ENCODE measurements at regions not wholly inside any gene's neighbourhood (a gene's known extent, or its start where the extent isn't known, plus 50 kb on each side); places are given as distances from the start of the nearest gene placed in this dataset.

DNA sequence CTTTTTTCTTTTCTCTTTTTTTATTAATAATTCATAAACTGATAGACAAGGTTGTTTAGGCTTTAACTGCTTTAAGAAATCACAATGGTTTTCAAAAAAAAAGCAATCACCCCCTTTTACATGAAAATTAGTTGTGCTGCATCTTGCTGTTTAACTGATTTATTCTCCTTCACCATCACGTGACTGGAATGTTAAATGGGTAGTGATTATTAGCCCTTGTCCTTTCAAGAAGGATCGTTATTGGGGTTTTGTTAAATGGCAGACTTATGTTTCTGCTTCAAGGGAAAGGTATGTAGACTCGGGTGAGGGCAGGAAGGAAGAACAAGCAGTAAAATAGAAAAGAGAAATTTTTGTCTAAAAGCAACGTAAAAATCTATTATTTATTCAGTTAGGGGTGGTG is 175.6 kb upstream of the TLE4 start:
- intact Hi-C loops (cut with DNase I; ENCODE audit: low total_unique reads), result no loop called here
- TF ChIP-seq, protein P1, sequence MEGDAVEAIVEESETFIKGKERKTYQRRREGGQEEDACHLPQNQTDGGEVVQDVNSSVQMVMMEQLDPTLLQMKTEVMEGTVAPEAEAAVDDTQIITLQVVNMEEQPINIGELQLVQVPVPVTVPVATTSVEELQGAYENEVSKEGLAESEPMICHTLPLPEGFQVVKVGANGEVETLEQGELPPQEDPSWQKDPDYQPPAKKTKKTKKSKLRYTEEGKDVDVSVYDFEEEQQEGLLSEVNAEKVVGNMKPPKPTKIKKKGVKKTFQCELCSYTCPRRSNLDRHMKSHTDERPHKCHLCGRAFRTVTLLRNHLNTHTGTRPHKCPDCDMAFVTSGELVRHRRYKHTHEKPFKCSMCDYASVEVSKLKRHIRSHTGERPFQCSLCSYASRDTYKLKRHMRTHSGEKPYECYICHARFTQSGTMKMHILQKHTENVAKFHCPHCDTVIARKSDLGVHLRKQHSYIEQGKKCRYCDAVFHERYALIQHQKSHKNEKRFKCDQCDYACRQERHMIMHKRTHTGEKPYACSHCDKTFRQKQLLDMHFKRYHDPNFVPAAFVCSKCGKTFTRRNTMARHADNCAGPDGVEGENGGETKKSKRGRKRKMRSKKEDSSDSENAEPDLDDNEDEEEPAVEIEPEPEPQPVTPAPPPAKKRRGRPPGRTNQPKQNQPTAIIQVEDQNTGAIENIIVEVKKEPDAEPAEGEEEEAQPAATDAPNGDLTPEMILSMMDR (IDR thresholded peaks at IDR 0.05), result no peak
- no peak for TF ChIP-seq POLR2A (IDR thresholded peaks at IDR 0.05)
- no peak overlapping the region for H3K4me3 ChIP-seq (ENCODE audit: low read depth, poor library complexity, severe bottlenecking)
- WGBS, 2 donors, result 55 to 64% methylated on average over 4 of the region's 4 CpGs
- no peak for DNase-seq (ENCODE audit: low spot score in 2 of 2)

DNA sequence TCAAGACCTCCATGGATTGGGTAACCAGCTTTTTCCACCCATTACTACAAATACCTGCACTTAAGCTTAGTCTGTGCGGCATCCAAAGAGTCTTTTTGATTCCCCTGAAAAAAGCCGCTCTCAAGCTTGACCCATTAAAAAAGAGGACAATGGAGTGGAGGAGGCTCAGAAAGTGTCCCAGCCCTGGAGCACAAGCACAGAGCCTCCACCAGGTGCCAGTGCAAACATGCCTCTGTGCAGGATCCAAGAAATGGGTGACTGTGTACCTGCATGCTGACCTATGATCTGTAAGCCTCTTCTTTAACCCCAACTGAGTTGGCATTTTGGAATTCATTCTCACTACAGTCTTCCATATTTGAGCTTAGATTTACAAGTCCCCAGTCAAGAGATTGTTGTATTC is 168.3 kb upstream of the TLE4 start:
- no peak for TF ChIP-seq POLR2A (IDR thresholded peaks at IDR 0.05)
- TF ChIP-seq, protein P1 (IDR thresholded peaks at IDR 0.05), result no peak
- intact Hi-C loops (cut with DNase I; ENCODE audit: low total_unique reads), result no loop called here
- no peak for DNase-seq (ENCODE audit: low spot score in 2 of 2)
- 89 to 100% methylated on average over 2 of the region's 2 CpGs for WGBS, 2 donors
- H3K4me3 ChIP-seq (ENCODE audit: low read depth, poor library complexity, severe bottlenecking), result no peak overlapping the region

DNA sequence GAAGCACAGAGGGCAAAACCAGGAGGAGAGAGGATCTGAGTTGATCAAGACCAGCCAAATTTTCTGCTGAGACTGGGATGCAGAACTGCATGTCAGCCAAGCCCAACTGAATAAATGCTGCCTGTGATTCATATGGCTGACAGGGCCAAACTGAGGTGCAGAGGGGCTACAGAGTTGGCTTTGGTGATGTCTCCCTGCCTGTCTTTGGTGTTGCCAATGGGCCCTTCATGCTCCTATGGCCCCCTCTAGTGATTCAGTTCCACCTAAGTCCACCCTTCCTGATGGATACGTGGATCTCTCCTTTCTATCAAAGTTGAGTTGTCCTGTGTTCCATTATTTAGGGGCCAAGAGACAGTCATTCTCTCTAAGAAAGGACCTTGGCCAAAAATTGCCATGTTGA is 163.6 kb upstream of the TLE4 start:
- no peak for DNase-seq (ENCODE audit: low spot score in 2 of 2)
- WGBS, 2 donors, result 73 to 87% methylated on average over 1 of the region's 1 CpG
- H3K4me3 ChIP-seq (ENCODE audit: low read depth, poor library complexity, severe bottlenecking), result no peak overlapping the region
- intact Hi-C loops (cut with DNase I; ENCODE audit: low total_unique reads), result no loop called here
- TF ChIP-seq, protein P1 (IDR thresholded peaks at IDR 0.05), result no peak
- no peak for TF ChIP-seq POLR2A (IDR thresholded peaks at IDR 0.05)

DNA sequence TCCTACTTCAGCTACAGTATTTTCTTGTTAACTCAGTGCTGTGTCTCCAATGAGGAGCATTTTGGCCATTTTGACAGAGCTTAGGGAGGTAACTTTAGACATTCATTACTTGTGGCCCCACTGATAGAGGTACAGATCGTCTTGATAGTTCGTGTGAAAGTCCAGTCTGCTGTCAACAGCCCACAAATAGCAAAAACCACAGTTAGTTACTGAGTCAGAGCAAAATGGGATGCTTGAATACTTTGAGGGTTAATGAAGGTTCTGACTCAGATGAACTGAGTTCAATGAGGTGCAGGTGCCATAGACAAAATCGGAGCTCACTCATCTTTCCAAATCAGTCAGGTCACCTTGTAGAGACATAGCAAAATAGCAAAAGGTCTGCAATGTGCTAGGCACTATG is 163.1 kb upstream of the TLE4 start:
- TF ChIP-seq, protein P1 (IDR thresholded peaks at IDR 0.05), result no peak
- no peak for TF ChIP-seq POLR2A (IDR thresholded peaks at IDR 0.05)
- no peak overlapping the region for H3K4me3 ChIP-seq (ENCODE audit: low read depth, poor library complexity, severe bottlenecking)
- 90 to 91% methylated on average over 3 of the region's 3 CpGs for WGBS, 2 donors
- DNase-seq (ENCODE audit: low spot score in 2 of 2), result no peak
- intact Hi-C loops (cut with DNase I; ENCODE audit: low total_unique reads), result no loop called here

DNA sequence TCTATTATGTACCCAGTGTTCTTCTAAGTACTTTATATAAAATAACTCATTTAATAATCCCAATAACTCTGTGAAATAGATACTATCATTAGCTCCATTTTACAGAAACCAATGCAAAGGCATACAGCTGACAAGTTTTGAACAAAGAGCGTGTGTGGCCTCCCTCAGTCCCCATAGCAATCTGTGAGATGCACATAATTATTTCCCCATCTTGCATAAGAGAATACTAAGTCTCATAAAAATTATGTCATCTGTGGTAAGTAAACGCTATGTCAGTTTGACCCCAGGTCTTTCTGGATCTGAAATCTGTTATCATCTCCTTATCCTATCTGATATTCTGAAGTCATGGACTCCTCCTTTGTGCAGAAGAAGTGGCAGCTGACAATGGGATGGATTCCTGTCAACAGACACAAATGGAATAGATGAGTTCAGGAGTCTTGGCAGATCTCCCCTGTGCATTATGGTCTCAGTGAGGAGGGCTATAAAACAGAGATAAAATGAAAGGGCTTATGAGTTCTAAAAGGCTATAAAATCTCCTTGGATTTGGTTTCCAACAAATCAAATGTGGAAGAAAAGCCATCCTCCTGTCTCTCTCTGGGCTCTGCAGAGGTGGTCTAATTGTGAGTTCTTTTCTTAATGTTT is 162.5 kb upstream of the TLE4 start:
- TF ChIP-seq POLR2A (IDR thresholded peaks at IDR 0.05), result no peak
- TF ChIP-seq, protein P1 (IDR thresholded peaks at IDR 0.05), result no peak
- no peak for DNase-seq (ENCODE audit: low spot score in 2 of 2)
- intact Hi-C loops (cut with DNase I; ENCODE audit: low total_unique reads), result no loop called here
- WGBS, 2 donors, result 67 to 71% methylated on average over 2 of the region's 2 CpGs
- H3K4me3 ChIP-seq (ENCODE audit: low read depth, poor library complexity, severe bottlenecking), result no peak overlapping the region

DNA sequence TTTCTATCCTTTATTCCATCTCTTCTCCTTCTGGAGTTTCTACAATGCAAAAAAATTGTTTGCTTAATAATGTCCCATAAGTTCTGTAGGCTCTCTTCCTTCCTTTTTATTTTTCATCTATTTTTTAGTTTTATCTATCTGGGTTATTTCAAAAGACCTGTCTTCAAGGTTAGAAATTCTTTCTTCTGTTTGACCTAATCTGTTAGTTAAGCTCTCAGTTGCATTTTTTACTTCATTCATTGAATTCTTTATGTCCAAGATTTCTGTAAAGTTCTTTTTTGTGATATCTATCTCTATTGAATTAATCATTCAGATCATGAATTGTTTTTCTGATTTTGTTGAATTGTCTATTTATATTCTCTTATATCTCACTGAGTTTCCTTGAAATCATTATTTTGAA is 145.9 kb upstream of the TLE4 start:
- no peak overlapping the region for H3K4me3 ChIP-seq (ENCODE audit: low read depth, poor library complexity, severe bottlenecking)
- no peak for DNase-seq (ENCODE audit: low spot score in 2 of 2)
- intact Hi-C loops (cut with DNase I; ENCODE audit: low total_unique reads), result no loop called here
- no peak for TF ChIP-seq POLR2A (IDR thresholded peaks at IDR 0.05)
- TF ChIP-seq, protein P1 (IDR thresholded peaks at IDR 0.05), result no peak
